ENCODE measurements at regions not wholly inside any gene's neighbourhood (a gene's known extent, or its start where the extent isn't known, plus 50 kb on each side); places are given as distances from the start of the nearest gene placed in this dataset.

- TF ChIP-seq CTCF (IDR thresholded peaks at IDR 0.05; ENCODE audit: low read depth, low read length) = no peak
- in situ Hi-C loops (cut with HindIII; ENCODE audit: low sequenced_read_pairs) = no loop called here
- DNase-seq (ENCODE audit: low read depth, low spot score) = no peak
- no peak overlapping the region for H3K4me3 ChIP-seq (ENCODE audit: low read depth, low read length)
Observed at GRCh38 chr12:118760623-118761022, 220.7 kb upstream of the SRRM4 start.

GRCh38 chr12:118763234-118763633 lies 218.1 kb upstream of the SRRM4 start:
- in situ Hi-C loops (cut with HindIII; ENCODE audit: low sequenced_read_pairs) = no loop called here
- no peak for DNase-seq (ENCODE audit: low read depth, low spot score)
- H3K4me3 ChIP-seq (ENCODE audit: low read depth, low read length) = no peak overlapping the region
- no peak for TF ChIP-seq CTCF (IDR thresholded peaks at IDR 0.05; ENCODE audit: low read depth, low read length)

- TF ChIP-seq CTCF (IDR thresholded peaks at IDR 0.05; ENCODE audit: low read depth, low read length) = no peak
- in situ Hi-C loops (cut with HindIII; ENCODE audit: low sequenced_read_pairs) = no loop called here
- DNase-seq (ENCODE audit: low read depth, low spot score) = no peak
Observed at GRCh38 chr12:118773956-118774723, 207.2 kb upstream of the SRRM4 start.

GRCh38 chr12:118777504-118777903 lies 203.8 kb upstream of the SRRM4 start:
- no peak overlapping the region for H3K4me3 ChIP-seq (ENCODE audit: low read depth, low read length)
- DNase-seq (ENCODE audit: low read depth, low spot score) = no peak
- in situ Hi-C loops (cut with HindIII; ENCODE audit: low sequenced_read_pairs) = no loop called here
- no peak for TF ChIP-seq CTCF (IDR thresholded peaks at IDR 0.05; ENCODE audit: low read depth, low read length)

More at GRCh38 chr12:118773956-118774723, 207.2 kb upstream of the SRRM4 start:
- H3K4me3 ChIP-seq (ENCODE audit: low read depth, low read length) = no peak overlapping the region

GRCh38 chr12:118778077-118778476 lies 203.3 kb upstream of the SRRM4 start:
- TF ChIP-seq CTCF (IDR thresholded peaks at IDR 0.05; ENCODE audit: low read depth, low read length) = no peak
- no peak for DNase-seq (ENCODE audit: low read depth, low spot score)
- in situ Hi-C loops (cut with HindIII; ENCODE audit: low sequenced_read_pairs) = no loop called here
- no peak overlapping the region for H3K4me3 ChIP-seq (ENCODE audit: low read depth, low read length)

- TF ChIP-seq CTCF (IDR thresholded peaks at IDR 0.05; ENCODE audit: low read depth, low read length) = no peak
- H3K4me3 ChIP-seq (ENCODE audit: low read depth, low read length) = no peak overlapping the region
- in situ Hi-C loops (cut with HindIII; ENCODE audit: low sequenced_read_pairs) = no loop called here
- no peak for DNase-seq (ENCODE audit: low read depth, low spot score)
Observed at GRCh38 chr12:118780939-118781338, 200.4 kb upstream of the SRRM4 start.

All from astrocyte of the spinal cord (primary cell).